ENCODE measurements at regions not wholly inside any gene's neighbourhood (a gene's known extent, or its start where the extent isn't known, plus 50 kb on each side); places are given as distances from the start of the nearest gene placed in this dataset.

DNA sequence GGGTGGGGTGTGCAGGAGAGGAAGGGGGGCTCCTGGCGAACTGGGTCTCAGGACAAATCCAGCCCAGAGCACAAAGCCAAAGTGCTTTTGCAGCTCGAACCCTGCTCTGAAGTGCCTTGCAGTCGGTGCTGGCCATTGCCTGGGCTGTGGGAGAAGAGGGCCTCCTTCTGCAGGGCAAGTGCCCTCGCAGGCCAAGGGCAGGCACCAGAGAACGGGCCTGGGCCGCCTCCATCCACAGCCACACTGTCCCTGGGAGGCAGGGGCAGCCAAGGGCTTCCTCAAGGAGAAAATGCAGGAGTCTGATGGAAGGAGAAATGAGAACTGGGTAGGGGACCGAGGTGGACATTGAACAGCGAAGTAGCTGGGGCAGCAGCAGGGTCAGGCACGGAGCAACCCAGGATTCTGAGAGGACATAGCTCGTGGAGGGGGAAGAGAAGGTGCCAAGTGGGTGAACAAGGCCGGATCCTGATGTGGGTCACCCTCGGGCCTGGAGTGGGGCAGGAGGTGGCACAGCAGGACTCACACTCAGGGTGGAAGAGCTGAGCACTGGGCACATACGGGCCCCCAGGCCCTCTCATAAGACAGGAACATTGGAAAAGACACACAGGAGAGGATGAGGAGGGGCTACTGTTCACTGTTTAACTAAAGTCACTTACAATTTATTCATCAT lies 312.8 kb upstream of the SALL3 start:
- H3K9me3 ChIP-seq (ENCODE audit: insufficient read depth, low read depth, low read length), result no peaks in the 10 kb centered on the region
- H3K27ac ChIP-seq (ENCODE audit: low read length), result no peak overlapping the region

DNA sequence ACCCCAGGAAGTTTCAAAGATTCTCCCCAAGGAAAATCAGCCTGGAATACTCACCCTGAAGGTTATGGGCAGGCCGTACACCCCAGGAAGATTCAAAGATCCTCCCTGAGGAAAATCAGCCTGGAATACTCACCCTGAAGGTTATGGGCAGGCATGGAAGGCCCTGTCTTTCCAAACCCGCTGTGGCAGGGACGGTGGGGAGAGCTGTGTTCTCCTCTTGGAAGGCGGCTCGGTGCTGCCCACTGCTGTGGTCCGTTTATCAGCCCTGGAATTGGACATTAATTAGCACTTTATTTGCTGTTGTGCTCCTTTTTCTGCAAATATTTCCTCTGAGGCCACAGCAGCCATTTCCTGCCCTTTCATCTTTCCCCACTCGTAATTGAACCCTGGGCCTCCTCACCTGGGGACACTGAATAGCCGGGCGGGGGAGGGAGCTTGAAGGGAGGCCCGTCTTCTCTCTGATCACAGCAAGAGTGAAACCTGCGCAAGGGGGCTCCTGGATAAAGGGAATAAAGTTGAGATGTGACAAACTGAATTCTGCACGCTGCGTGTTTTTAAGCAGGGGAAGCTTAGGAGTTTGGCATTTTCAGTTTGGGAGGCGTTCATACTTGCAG lies 308.7 kb upstream of the SALL3 start:
- Histone ChIP-seq H3K9me3 (ENCODE audit: insufficient read depth, low read depth, low read length) (no peaks in the 10 kb centered on the region), H3K36me3 (ENCODE audit: insufficient read depth, low read depth, low read length) (no peaks in the 10 kb centered on the region), H3K9ac (ENCODE audit: low read depth, low read length) (peak overlapping the region; percentile 27; the same call in 1 of the 2 replicates), H3K27me3 (ENCODE audit: insufficient read depth, low read length) (no peaks in the 10 kb centered on the region), H3K4me1 (ENCODE audit: insufficient read depth, low read length) (peaks cover 16% of the 10 kb centered on the region; the same call in 1 of the 2 replicates), H3K4me3 (ENCODE audit: low read length) (no peak overlapping the region; the same call in 1 of the 2 replicates), H3K27ac (ENCODE audit: low read length) (no peak overlapping the region)

More for the DNA sequence above, 312.8 kb upstream of the SALL3 start:
- no peaks in the 10 kb centered on the region for H3K36me3 ChIP-seq (ENCODE audit: insufficient read depth, low read depth, low read length)
- no peaks in the 10 kb centered on the region for H3K27me3 ChIP-seq (ENCODE audit: insufficient read depth, low read length)
- peaks cover 16% of the 10 kb centered on the region; the same call in 1 of the 2 replicates for H3K4me1 ChIP-seq (ENCODE audit: insufficient read depth, low read length)
- no peak overlapping the region for H3K4me3 ChIP-seq (ENCODE audit: low read length)
- no peak overlapping the region for H3K9ac ChIP-seq (ENCODE audit: low read depth, low read length)

DNA sequence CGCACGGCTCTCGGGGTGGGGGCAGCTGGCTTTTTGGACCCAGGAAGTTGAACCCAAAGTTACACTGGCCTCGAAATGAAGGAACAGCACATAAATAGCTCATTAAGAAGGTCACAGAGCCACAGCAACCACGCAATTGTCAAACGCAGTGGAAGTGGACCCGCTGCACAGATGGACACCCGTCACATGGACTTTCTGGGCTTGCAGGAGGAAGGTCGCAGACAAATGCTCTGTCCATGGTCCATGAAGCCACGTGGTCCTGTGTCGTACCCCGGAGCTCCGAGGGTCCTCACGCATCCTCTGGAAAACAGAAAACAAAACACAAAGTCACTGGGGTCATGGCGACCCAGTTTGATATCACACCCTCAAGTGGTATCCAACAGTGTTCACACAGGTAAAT lies 308.1 kb upstream of the SALL3 start:
- H3K4me1 ChIP-seq (ENCODE audit: insufficient read depth, low read length), result peaks cover 16% of the 10 kb centered on the region; the same call in 1 of the 2 replicates
- no peaks in the 10 kb centered on the region for H3K9me3 ChIP-seq (ENCODE audit: insufficient read depth, low read depth, low read length)
- H3K4me3 ChIP-seq (ENCODE audit: low read length), result no peak overlapping the region
- no peaks in the 10 kb centered on the region for H3K27me3 ChIP-seq (ENCODE audit: insufficient read depth, low read length)
- H3K36me3 ChIP-seq (ENCODE audit: insufficient read depth, low read depth, low read length), result no peaks in the 10 kb centered on the region
- no peak overlapping the region for H3K9ac ChIP-seq (ENCODE audit: low read depth, low read length)
- no peak overlapping the region for H3K27ac ChIP-seq (ENCODE audit: low read length)

DNA sequence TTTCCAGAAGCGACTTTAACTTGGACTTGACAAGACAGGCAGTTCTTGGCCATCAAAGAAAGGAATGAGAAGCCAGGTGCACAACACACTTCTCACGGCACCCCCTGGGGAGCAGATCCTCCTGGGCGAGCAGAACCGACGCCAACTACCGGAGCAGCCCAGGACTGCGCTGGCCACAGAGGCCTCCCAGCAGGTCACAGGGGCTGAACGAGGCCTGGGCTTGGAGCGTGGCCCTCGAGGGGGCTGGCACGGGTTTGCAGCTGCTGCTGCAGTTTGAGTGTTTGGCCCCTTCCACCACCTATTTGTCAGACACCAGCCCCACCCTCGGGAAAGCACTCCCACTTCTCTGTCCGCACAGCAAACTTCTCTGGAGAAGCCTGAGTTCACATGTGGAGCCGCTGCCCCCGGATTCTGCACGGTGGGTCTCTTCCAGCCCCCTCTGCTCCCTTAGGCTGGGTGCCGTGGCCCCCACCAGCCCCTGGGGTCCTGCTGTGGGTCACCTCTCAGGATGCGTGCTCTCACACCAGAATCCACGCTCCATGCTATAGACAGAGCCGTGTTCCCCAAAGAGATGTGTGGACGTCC lies 306.7 kb upstream of the SALL3 start:
- no peak overlapping the region for H3K27ac ChIP-seq (ENCODE audit: low read length)

DNA sequence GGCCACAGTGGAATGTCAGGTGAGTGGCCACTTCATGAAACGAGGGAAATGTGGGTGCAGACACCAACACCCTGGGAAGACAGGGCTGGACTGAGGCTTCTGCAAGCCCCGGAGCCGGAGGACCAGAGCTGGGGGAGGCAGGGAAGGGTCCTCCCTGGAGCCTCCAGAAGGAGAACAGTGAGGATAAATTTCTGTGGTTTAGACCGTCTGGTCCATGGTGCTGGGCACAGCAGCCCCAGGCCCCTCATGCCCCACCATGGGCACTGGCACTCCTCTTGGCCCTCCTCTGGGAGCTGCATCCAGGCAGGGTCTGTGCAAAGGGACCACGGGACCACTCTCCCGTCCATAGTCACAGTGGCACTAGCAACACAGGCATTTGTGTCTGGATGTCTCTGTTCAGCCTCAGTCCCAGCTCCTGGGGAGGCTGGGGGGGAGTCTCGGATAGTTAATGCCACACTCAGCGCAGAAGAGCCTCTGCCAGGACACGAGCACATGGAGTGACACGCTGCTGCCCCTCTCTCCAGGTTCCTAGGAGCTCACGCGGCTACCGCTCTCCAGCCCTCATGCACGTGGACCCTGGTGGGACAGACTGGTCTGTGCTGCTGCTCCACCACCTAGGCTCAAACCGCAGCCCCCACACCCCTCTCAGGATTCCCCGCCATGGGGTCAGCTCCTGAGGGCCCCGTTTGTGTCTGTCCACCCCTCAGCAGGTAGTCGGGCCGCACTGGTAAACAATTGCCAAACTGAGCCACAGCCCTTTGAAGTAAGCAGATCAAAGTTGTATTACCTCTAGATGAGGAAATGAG lies 305.9 kb upstream of the SALL3 start:
- H3K4me1 ChIP-seq (ENCODE audit: insufficient read depth, low read length), result peaks cover 16% of the 10 kb centered on the region; the same call in 1 of the 2 replicates
- H3K27ac ChIP-seq (ENCODE audit: low read length), result no peak overlapping the region
- no peaks in the 10 kb centered on the region for H3K27me3 ChIP-seq (ENCODE audit: insufficient read depth, low read length)
- H3K9ac ChIP-seq (ENCODE audit: low read depth, low read length), result no peak overlapping the region
- no peaks in the 10 kb centered on the region for H3K36me3 ChIP-seq (ENCODE audit: insufficient read depth, low read depth, low read length)
- no peaks in the 10 kb centered on the region for H3K9me3 ChIP-seq (ENCODE audit: insufficient read depth, low read depth, low read length)
- H3K4me3 ChIP-seq (ENCODE audit: low read length), result no peak overlapping the region

More for the DNA sequence above, 306.7 kb upstream of the SALL3 start:
- Histone ChIP-seq H3K4me1 (ENCODE audit: insufficient read depth, low read length) (peaks cover 16% of the 10 kb centered on the region; the same call in 1 of the 2 replicates), H3K9ac (ENCODE audit: low read depth, low read length) (no peak overlapping the region), H3K9me3 (ENCODE audit: insufficient read depth, low read depth, low read length) (no peaks in the 10 kb centered on the region), H3K4me3 (ENCODE audit: low read length) (no peak overlapping the region), H3K27me3 (ENCODE audit: insufficient read depth, low read length) (no peaks in the 10 kb centered on the region), H3K36me3 (ENCODE audit: insufficient read depth, low read depth, low read length) (no peaks in the 10 kb centered on the region)

DNA sequence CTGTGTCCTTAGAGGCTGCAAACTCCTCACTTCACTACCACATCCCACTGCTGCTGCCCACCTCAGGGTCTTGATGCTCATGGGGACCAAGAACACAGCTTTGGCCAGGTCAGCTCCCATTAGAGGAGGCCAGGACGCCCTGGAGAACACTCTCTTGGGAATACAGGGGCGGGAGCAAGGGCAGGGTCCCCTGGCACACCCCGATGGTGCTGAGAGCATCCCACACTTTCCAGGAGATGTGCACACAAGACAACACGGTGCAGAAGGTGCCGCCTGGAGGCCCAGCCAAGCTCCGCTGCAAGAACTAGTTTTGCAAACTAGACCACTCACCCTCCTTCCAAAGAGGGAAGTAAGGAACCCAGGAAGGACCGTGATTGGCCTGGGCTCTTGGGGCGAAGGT lies 304.4 kb upstream of the SALL3 start:
- Histone ChIP-seq H3K27ac (ENCODE audit: low read length) (no peak overlapping the region), H3K4me1 (ENCODE audit: insufficient read depth, low read length) (peaks cover 9% of the 10 kb centered on the region; the same call in 1 of the 2 replicates), H3K9ac (ENCODE audit: low read depth, low read length) (no peak overlapping the region), H3K36me3 (ENCODE audit: insufficient read depth, low read depth, low read length) (no peaks in the 10 kb centered on the region), H3K9me3 (ENCODE audit: insufficient read depth, low read depth, low read length) (no peaks in the 10 kb centered on the region), H3K4me3 (ENCODE audit: low read length) (no peak overlapping the region), H3K27me3 (ENCODE audit: insufficient read depth, low read length) (no peaks in the 10 kb centered on the region)

DNA sequence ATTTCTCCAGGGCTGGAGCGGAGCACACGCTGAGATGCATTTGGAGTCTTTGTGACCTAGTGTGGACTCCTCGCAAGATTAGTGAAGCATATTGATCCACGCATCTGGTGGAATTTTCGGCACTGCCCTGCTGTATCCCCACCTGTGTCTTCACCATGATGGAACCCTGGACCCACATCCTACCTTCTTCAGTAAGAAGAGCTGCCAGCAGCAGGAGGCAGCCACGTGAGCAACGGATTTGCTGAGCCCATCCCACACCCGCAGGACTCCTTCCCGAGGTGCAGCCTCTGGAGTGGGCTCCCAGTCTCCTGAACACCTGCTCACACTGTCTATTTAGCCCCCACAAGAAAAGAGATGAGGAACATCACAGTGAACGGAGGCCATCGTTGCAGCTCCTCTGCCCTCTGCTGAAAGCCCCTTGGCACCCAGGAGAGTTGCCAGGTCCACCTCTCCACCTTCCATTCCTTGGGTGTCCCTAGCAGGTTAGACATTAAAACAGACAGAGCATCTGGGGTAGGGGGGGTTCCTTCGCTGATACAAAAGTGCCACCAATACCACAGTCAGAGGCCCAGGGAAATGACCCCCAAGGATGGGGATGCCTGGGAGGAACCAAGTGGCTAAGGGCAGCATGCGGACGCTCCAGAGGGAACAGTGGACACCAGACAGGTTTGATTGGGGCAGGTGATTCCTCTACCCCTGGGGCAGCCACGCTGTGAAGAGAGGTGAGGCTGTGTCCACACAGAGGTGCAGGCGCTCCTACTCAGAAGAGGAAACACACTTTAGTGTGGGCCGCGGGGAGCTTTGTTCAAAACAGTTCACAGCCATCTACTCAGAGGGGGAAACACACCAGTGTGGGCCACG lies 302.8 kb upstream of the SALL3 start:
- H3K36me3 ChIP-seq (ENCODE audit: insufficient read depth, low read depth, low read length), result no peaks in the 10 kb centered on the region
- no peaks in the 10 kb centered on the region for H3K27me3 ChIP-seq (ENCODE audit: insufficient read depth, low read length)
- no peak overlapping the region for H3K27ac ChIP-seq (ENCODE audit: low read length)
- no peaks in the 10 kb centered on the region for H3K4me1 ChIP-seq (ENCODE audit: insufficient read depth, low read length)
- H3K4me3 ChIP-seq (ENCODE audit: low read length), result no peak overlapping the region
- no peak overlapping the region for H3K9ac ChIP-seq (ENCODE audit: low read depth, low read length)
- no peaks in the 10 kb centered on the region for H3K9me3 ChIP-seq (ENCODE audit: insufficient read depth, low read depth, low read length)

DNA sequence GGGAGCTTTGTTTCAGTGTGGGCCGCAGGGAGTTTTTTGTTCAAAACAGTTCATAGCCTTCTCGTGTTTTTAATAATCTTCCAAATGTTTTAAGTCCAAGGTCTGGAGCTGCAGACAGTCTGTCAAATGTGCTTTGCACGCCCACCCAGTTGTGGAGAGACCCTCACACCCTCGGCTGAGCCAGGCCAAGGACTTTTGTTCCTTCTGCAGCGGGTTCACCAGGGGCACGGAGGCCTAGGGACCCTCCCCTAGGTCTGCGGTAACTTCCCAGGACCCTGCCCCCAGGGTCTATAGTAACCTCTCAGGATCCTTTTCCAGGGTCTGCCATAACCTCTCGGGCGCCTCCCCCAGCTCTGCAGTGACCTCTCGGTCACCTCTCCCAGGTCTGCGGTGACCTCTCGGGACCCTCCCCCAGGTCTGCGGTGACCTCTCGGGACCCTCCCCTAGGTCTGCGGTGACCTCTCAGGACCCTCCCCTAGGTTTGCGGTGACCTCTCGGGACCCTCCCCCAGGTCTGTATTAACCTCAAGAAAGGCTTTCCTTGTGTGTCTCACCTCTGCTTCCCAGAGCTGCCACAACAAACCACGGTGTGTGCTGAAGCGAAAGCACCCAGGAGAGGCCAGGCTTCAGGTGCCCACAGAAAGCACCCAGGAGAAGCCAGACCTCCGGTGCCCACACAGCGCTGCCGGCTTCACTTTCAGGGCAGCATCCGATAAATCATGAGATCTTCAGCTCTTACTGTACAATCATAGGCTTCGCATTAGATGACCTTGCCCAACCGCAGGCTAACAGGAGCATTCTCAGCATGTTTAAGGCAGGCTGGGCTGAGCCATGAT lies 301.9 kb upstream of the SALL3 start:
- no peak overlapping the region for H3K4me3 ChIP-seq (ENCODE audit: low read length)
- H3K27ac ChIP-seq (ENCODE audit: low read length), result no peak overlapping the region
- no peak overlapping the region for H3K9ac ChIP-seq (ENCODE audit: low read depth, low read length)
- H3K4me1 ChIP-seq (ENCODE audit: insufficient read depth, low read length), result no peaks in the 10 kb centered on the region
- no peaks in the 10 kb centered on the region for H3K27me3 ChIP-seq (ENCODE audit: insufficient read depth, low read length)
- no peaks in the 10 kb centered on the region for H3K9me3 ChIP-seq (ENCODE audit: insufficient read depth, low read depth, low read length)
- H3K36me3 ChIP-seq (ENCODE audit: insufficient read depth, low read depth, low read length), result no peaks in the 10 kb centered on the region

DNA sequence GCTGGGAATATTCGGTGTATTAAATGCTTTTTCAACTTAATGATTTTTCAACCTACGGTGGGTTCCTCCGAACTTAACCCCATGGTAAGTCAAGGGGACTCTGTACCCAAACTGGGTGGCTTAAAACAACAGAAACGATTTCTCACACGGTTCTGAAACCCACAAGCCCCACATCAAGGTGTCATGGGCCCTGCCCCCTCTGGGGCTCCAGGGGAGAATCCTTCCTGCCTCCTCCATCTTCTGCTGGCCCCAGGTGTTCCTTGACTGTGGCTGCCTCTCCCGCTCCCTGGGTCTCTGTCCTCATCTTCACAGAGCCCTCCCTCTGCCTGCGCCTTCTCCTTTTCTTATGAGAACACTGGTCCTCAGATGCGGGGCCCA lies 301.3 kb upstream of the SALL3 start:
- Histone ChIP-seq H3K27ac (ENCODE audit: low read length) (no peak overlapping the region), H3K9me3 (ENCODE audit: insufficient read depth, low read depth, low read length) (no peaks in the 10 kb centered on the region), H3K9ac (ENCODE audit: low read depth, low read length) (no peak overlapping the region), H3K36me3 (ENCODE audit: insufficient read depth, low read depth, low read length) (no peaks in the 10 kb centered on the region), H3K4me3 (ENCODE audit: low read length) (no peak overlapping the region), H3K27me3 (ENCODE audit: insufficient read depth, low read length) (no peaks in the 10 kb centered on the region), H3K4me1 (ENCODE audit: insufficient read depth, low read length) (no peaks in the 10 kb centered on the region)

DNA sequence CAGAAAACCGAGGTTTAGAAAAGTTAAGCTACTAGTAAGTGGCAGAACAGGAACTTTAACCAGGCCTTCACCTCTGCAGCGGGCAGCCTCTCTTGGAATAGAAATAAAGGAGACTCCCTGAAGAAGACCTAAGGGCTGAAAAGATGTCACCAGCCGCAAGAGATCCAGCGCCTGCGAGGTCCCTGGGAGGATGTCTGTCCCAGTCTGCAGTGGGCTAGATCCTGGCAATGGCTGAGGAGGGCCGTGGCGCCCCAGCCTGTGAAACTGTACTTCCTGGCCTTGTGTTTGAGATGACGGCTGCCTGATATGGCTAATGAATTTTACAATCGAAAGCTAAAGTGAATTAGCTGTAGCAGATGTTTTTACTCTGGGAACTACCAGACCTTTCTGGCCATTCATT lies 300.6 kb upstream of the SALL3 start:
- H3K9me3 ChIP-seq (ENCODE audit: insufficient read depth, low read depth, low read length), result no peaks in the 10 kb centered on the region
- H3K9ac ChIP-seq (ENCODE audit: low read depth, low read length), result no peak overlapping the region
- H3K27me3 ChIP-seq (ENCODE audit: insufficient read depth, low read length), result no peaks in the 10 kb centered on the region
- no peak overlapping the region for H3K27ac ChIP-seq (ENCODE audit: low read length)
- H3K4me3 ChIP-seq (ENCODE audit: low read length), result no peak overlapping the region
- no peaks in the 10 kb centered on the region for H3K4me1 ChIP-seq (ENCODE audit: insufficient read depth, low read length)
- no peaks in the 10 kb centered on the region for H3K36me3 ChIP-seq (ENCODE audit: insufficient read depth, low read depth, low read length)
